GM13976 (cell line): ENCODE measurements at regions not wholly inside any gene's neighbourhood (a gene's known extent, or its start where the extent isn't known, plus 50 kb on each side); places are given as distances from the start of the nearest gene placed in this dataset.
A peak's percentile ranks its signal among the peaks of the same experiment; 100 is the strongest.

Source experiments
- DNase-seq: peaks from one replicate; pipeline ENCODE4 v3.0.0; 2012; ENCODE audit warnings: low spot score
- CTCF ChIP-seq: IDR thresholded peaks from 2 replicates; pipeline ENCODE4 v1.5.1; 2012; ENCODE audit warnings: borderline replicate concordance, mild to moderate bottlenecking; ENCODE audit not compliant: insufficient read depth; ENCODE audit errors: extremely low read depth, missing control alignments, control extremely low read depth
- in situ Hi-C: fragments of 300-500 bp; cut with MboI; formaldehyde crosslinking; loops from one replicate; pipeline ENCODE4 v1.12.0; 2022; ENCODE audit warnings: low sequenced_read_pairs, mixed read lengths, inconsistent platforms; ENCODE audit not compliant: unreplicated experiment

GRCh38 chr2:217655651-217656050 lies 347.1 kb downstream of the TNS1 start:
- in situ Hi-C loops, result no loop called here
- TF ChIP-seq CTCF, result no peak
- DNase-seq, result no peak

GRCh38 chr2:217654168-217654567 lies 348.6 kb downstream of the TNS1 start:
- DNase-seq, result no peak
- in situ Hi-C loops, result no loop called here
- TF ChIP-seq CTCF, result no peak

- no peak for DNase-seq
- TF ChIP-seq CTCF, result no peak
- in situ Hi-C loops, result no loop called here
Measured at GRCh38 chr2:217652761-217653639, 349.8 kb downstream of the TNS1 start.

GRCh38 chr2:217650716-217651360 lies 352.0 kb downstream of the TNS1 start:
- peak; percentile 65 for DNase-seq
- peak; percentile 67 for TF ChIP-seq CTCF
- in situ Hi-C loops, result no loop called here

GRCh38 chr2:217650229-217650628 lies 352.6 kb downstream of the TNS1 start:
- in situ Hi-C loops, result no loop called here
- no peak for DNase-seq
- no peak for TF ChIP-seq CTCF

GRCh38 chr2:217647925-217648324 lies 354.9 kb downstream of the TNS1 start:
- DNase-seq, result no peak
- no peak for TF ChIP-seq CTCF
- in situ Hi-C loops, result no loop called here
